IgD-negative memory B cell (primary cell): ENCODE measurements at regions not wholly inside any gene's neighbourhood (a gene's known extent, or its start where the extent isn't known, plus 50 kb on each side); places are given as distances from the start of the nearest gene placed in this dataset.

Experiments
- H3K27ac Mint-ChIP-seq, 3 donors: one replicate each; pipeline ENCODE4 v1.8.0; 2020 to 2022; ENCODE audit warnings: mild to moderate bottlenecking in 3 of 3, mixed read lengths in 3 of 3, moderate library complexity in 1 of 3
- H3K27me3 Mint-ChIP-seq: one replicate; pipeline ENCODE4 v1.8.0; 2021; ENCODE audit warnings: mixed read lengths
- H3K36me3 Mint-ChIP-seq: one replicate; pipeline ENCODE4 v1.8.0; 2020; ENCODE audit warnings: mild to moderate bottlenecking, mixed read lengths
- H3K4me1 Mint-ChIP-seq, 3 donors: one replicate each; pipeline ENCODE4 v1.8.0; 2020 to 2022; ENCODE audit warnings: mixed read lengths in 3 of 3, mild to moderate bottlenecking in 1 of 3
- H3K4me3 Mint-ChIP-seq, 4 donors: one replicate each; pipeline ENCODE4 v1.8.0; 2020 to 2022; ENCODE audit warnings: mild to moderate bottlenecking in 4 of 4, mixed read lengths in 4 of 4, moderate library complexity in 3 of 4
- H3K9me3 Mint-ChIP-seq, 3 donors: one replicate each; pipeline ENCODE4 v1.8.0; 2020 to 2021; ENCODE audit warnings: mixed read lengths in 3 of 3, mild to moderate bottlenecking in 1 of 3

DNA sequence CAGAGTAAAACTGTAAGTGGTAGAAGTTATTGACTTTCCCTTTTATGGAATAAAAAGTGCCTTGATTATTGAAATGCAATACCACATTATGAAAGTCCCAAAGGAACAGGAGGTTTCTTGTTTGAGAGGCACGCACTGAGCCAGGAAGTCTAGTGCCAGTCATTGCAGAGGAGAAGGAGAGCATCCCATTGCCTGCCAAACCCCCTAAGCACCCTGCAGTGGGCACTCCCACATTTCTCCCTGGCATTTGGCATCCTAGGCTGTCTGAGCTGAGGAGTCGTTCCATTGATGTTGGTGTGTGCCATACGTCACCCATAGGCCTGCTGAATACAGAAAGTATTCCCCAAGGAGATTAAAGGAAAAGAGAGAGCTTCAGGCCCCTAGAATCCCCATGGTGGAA is 85.7 kb upstream of the MBNL2 start:
- Mint-ChIP-seq H3K27ac (no peak overlapping the region), H3K27me3 (peaks cover 9% of the 10 kb centered on the region), H3K4me3 (no peak overlapping the region), H3K4me1 (peaks cover 0 to under 1% (median under 1%) of the 10 kb centered on the region in 3 donors), H3K9me3 (no peaks in the 10 kb centered on the region), H3K36me3 (peaks cover 5% of the 10 kb centered on the region)

DNA sequence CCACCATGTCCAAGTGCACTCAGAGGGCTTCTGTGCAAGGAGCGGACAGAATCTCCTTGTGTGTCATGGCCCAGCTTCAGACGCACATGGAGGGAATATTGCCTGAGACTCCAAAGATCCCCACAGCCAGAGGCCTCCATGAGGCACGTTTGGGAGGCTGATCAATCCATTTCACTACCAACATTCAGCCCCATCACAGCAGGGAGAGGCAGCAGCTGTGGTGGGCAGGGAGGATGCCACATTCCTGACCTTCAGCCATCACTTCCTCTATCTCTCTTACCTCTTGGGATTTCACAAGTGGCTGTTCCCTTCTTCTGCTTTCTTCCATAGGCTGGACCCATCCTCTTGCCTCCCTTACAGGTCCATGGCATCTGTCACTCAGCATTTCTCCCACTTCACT is 82.4 kb upstream of the MBNL2 start:
- peaks cover 11% of the 10 kb centered on the region for H3K27me3 Mint-ChIP-seq
- no peak overlapping the region for H3K27ac Mint-ChIP-seq
- no peaks in the 10 kb centered on the region for H3K9me3 Mint-ChIP-seq
- H3K4me1 Mint-ChIP-seq = peaks cover 0 to 4% (median 3%) of the 10 kb centered on the region in 3 donors
- no peak overlapping the region for H3K4me3 Mint-ChIP-seq
- H3K36me3 Mint-ChIP-seq = peaks cover 5% of the 10 kb centered on the region

DNA sequence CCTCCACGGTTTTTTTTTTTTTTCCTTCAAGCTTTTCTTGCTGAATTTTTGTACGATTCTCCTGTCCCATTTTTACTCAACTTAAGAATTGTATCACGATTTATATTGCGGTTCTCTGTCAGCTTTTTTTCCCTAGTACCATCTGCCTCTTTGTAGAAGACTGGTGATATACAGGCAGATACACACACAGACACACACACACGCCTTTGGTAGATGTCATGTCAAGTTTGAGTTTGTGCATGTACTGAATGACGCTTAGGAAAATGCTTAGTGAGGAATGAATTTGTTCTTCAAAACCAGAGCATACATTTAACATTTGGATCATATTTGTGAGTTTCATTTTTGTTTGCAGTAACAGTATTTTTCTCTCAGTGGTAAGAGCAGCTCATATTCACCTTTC is 82.0 kb upstream of the MBNL2 start:
- H3K36me3 Mint-ChIP-seq = peaks cover 5% of the 10 kb centered on the region
- H3K27me3 Mint-ChIP-seq = peaks cover 11% of the 10 kb centered on the region
- no peak overlapping the region for H3K4me3 Mint-ChIP-seq
- H3K27ac Mint-ChIP-seq = no peak overlapping the region
- H3K9me3 Mint-ChIP-seq = no peaks in the 10 kb centered on the region
- peaks cover 0 to 4% (median 3%) of the 10 kb centered on the region in 3 donors for H3K4me1 Mint-ChIP-seq

DNA sequence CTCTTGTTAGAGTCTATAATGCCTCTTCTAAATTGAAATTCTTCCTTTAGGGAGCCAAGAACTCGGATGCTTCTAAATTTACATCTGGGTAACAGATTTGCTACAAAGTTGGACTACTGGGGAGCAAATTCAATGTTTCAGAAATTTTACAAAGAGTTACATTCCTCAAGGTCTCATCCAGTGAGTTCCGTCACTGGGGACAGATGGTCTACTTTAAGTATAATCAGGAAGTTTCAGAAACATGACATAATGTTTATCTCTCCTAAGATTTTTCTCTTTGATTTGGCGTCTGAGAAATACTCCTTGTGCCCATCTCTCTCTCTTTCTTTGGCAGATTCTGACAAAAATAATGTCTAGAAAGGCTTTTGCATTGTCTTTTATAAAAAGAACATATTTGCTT is 81.5 kb upstream of the MBNL2 start:
- peaks cover 11% of the 10 kb centered on the region for H3K27me3 Mint-ChIP-seq
- no peak overlapping the region for H3K27ac Mint-ChIP-seq
- H3K4me1 Mint-ChIP-seq = peaks cover 0 to 4% (median 3%) of the 10 kb centered on the region in 3 donors
- no peak overlapping the region for H3K4me3 Mint-ChIP-seq
- H3K36me3 Mint-ChIP-seq = peaks cover 5% of the 10 kb centered on the region
- no peaks in the 10 kb centered on the region for H3K9me3 Mint-ChIP-seq

DNA sequence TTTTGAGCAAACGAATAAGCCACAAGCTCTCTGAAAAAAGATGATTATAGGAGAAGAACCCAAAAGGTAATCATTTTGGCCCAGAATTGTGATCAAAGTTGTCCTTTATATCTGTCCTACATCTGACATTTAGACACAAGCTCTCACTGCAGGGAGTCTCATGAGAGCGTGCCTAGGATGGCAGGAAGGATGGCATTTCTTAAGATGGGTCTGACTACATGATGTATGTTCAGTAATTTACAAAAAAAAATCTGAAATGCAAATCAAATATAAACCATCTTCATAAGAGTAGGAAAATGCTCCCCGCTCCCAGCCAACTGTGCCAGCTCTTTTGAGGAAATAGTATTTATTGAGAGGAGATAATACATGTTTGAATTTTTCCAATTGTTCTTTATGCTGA is 81.0 kb upstream of the MBNL2 start:
- peaks cover 3% of the 10 kb centered on the region for H3K36me3 Mint-ChIP-seq
- peaks cover 11% of the 10 kb centered on the region for H3K27me3 Mint-ChIP-seq
- H3K4me3 Mint-ChIP-seq = no peak overlapping the region
- H3K27ac Mint-ChIP-seq = no peak overlapping the region
- H3K9me3 Mint-ChIP-seq = no peaks in the 10 kb centered on the region
- peaks cover 0 to 4% (median 3%) of the 10 kb centered on the region in 3 donors for H3K4me1 Mint-ChIP-seq

DNA sequence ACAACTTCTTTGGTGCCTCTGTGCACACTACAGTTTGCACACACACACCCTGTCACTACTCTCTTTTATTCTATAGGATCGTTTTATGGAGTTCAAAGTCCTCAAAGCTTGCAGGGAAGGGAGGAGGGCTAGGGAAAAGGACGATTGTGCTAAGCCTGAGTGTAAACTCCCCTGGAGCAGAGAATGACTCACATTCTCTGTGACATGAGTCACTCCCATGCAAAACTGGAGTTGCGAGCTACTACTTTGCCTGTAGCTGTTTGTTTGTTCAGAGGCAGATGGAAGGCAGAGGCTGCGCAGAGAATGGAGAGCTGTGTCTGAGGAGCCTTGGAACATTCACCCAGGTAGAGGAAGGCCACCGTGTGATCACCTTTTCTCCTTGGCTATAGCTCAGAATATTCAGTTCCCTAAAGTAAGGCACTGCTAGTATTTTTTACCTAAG is 80.5 kb upstream of the MBNL2 start:
- no peaks in the 10 kb centered on the region for H3K9me3 Mint-ChIP-seq
- H3K4me1 Mint-ChIP-seq = peaks cover 0 to 4% (median 3%) of the 10 kb centered on the region in 3 donors
- H3K4me3 Mint-ChIP-seq = no peak overlapping the region
- no peak overlapping the region for H3K27ac Mint-ChIP-seq
- peaks cover 3% of the 10 kb centered on the region for H3K36me3 Mint-ChIP-seq
- peaks cover 12% of the 10 kb centered on the region for H3K27me3 Mint-ChIP-seq

DNA sequence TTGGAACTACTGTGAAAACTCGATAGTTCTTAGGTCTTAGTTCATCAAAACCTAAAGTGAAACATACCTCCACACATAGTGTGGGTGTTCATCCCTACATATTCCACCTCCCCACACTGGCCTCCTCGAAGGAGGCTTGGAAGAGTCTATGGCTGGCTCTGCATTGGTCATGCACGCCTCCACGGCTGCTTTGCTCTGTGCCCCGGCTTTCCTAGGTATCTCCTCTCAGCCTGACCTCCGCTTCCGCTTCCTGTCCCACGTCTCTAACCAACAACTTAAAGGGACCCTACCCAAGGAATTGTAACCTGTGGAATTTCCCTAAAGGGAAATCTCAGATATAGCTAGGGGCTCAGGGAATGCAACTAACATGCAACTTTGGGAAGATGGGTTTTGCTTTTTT is 79.7 kb upstream of the MBNL2 start:
- Mint-ChIP-seq H3K36me3 (peaks cover 3% of the 10 kb centered on the region), H3K27me3 (peaks cover 13% of the 10 kb centered on the region), H3K9me3 (no peaks in the 10 kb centered on the region), H3K4me1 (peaks cover 0 to 4% (median 3%) of the 10 kb centered on the region in 3 donors), H3K4me3 (peak overlapping the region in 1 of 4 donors; percentile 3), H3K27ac (no peak overlapping the region)

DNA sequence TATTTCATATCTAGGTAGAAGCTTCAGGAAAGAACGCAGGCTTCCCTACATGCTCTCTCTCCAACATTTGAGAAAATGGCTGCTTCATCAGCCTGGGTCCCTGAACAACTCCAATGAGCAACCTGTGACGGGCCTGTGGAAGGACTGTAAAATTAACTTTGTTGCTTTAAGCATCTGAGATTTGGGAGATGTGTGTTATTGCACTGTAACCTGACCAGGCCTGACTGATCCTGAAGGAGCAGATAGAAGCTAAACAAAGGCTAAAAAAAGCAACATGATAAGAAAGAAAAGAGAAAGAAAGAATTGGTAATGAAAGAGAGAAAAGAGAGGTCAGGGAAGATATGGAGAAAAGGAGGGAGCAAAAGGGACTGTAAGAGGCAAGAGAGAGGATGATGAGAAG is 77.1 kb upstream of the MBNL2 start:
- no peak overlapping the region for H3K27ac Mint-ChIP-seq
- H3K4me3 Mint-ChIP-seq = no peak overlapping the region
- H3K9me3 Mint-ChIP-seq = no peaks in the 10 kb centered on the region
- peaks cover under 1% of the 10 kb centered on the region for H3K36me3 Mint-ChIP-seq
- H3K27me3 Mint-ChIP-seq = peaks cover 10% of the 10 kb centered on the region
- peaks cover 0 to 4% (median 3%) of the 10 kb centered on the region in 3 donors for H3K4me1 Mint-ChIP-seq

DNA sequence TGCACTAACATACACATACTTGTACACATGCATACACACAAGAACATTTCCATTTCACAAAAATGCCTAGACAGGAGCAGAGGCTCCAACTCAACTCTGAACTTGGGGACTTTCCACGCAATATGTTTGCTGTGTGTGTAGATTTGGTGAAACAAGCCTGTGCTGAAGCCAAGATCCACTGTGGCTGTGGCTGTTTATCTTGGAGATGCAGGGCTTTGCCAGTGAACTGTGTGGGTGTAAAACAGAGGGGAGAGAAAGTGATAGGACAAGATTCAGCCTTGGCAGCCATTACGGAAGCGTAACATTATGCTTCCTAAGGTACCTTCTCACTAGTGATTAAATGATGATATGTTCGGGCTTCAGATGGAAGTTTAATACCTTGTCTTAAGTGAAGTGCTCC is 73.2 kb upstream of the MBNL2 start:
- Mint-ChIP-seq H3K27ac (no peak overlapping the region), H3K4me3 (no peak overlapping the region), H3K9me3 (no peaks in the 10 kb centered on the region), H3K4me1 (no peaks in the 10 kb centered on the region), H3K36me3 (no peaks in the 10 kb centered on the region), H3K27me3 (peaks cover 7% of the 10 kb centered on the region)

DNA sequence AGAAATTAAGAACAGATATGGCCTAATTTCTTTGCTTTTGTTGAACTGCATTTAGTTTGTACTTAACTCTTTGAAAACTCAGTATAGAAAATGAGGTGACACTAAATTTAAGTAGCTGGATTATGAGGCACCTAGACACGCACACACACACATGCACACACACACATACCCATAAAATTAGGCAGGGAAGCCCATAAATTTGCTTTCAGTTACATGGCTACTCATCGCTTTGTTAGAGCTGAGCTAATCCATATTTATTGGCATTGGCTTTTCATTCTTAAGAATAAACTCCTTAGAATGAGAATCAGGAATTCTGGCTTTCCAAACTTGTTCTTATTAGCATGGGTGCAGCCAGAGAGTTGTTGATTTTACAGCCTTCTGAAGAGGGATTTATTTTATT is 61.7 kb upstream of the MBNL2 start:
- Mint-ChIP-seq H3K9me3 (no peaks in the 10 kb centered on the region), H3K36me3 (peaks cover 3% of the 10 kb centered on the region), H3K4me3 (no peak overlapping the region), H3K27ac (no peak overlapping the region), H3K27me3 (peaks cover 4% of the 10 kb centered on the region), H3K4me1 (no peaks in the 10 kb centered on the region)

DNA sequence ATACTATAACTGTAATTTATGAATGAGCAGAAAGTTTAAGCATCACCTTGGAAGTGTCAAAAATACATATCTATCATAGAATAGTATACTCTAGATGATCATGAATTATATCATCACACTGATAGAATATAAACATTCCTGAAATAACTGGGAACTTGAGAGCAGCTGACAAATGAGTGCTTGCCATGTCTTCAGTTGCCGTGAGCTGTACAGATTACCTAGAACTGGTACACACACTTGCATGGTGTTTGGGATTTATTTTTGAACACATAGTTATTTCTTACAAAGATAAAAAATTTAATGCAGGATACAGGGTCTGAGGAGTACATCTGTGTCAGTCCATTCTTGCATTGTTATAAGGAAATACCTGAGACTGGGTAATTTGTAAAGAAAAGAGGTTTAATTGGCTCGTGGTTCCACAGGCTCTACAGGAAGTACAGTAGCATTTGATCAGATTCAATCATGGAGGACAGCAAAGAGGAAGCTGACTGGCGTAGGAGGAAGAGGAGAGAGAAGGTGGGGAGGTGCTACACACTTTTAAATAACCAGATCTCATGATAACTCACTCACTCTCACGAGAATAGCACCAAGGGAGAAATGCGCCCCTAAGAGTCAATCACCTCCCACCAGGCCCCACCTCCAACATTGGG is 60.4 kb upstream of the MBNL2 start:
- Mint-ChIP-seq H3K9me3 (no peaks in the 10 kb centered on the region), H3K36me3 (peaks cover 3% of the 10 kb centered on the region), H3K27ac (no peak overlapping the region), H3K4me1 (no peaks in the 10 kb centered on the region), H3K27me3 (peaks cover 4% of the 10 kb centered on the region), H3K4me3 (no peak overlapping the region)

DNA sequence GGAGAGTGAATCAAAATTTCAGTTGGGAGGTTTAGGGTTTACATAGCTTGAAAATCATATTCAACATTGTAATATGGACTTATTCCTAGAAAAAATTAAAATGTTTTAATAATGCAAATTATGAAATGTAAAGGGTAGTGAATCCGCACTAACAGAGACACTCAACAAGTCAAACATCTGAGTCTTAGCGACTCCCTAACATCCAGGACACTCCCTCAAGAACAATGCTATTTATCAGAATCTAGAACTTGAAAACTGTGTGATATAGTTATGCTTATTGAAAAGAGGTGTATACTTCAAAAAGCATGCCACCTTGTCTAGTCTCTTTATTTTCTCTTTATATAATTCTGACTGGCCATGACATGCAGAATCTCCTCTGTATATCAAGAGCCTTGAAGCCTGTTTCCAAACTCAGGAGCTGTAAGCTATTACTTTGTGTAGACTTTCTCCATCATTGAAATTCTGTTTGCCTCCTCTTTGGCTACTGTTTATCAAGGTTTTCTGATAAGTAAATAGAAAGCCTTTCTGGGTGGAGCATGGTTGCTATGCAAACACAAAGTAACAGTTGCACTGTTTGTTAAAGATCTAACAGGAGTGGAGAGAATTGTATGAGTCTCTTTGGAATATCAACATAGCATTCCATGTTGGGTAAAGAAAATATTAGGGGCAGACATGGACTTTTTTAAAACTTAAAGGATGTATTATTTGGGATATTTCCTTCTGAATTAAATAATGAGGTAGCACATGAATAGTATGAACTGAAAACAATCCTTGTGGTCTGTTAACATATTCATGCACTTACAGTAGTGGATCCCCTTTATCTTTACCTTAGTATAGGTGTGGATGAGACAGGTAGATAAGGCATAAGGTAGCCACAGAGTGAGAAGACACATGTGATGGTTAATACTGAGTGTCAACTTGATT is 56.4 kb upstream of the MBNL2 start:
- Mint-ChIP-seq H3K9me3 (no peaks in the 10 kb centered on the region), H3K4me3 (no peak overlapping the region), H3K36me3 (peaks cover 3% of the 10 kb centered on the region), H3K4me1 (no peaks in the 10 kb centered on the region), H3K27ac (no peak overlapping the region), H3K27me3 (peaks cover 7% of the 10 kb centered on the region)

DNA sequence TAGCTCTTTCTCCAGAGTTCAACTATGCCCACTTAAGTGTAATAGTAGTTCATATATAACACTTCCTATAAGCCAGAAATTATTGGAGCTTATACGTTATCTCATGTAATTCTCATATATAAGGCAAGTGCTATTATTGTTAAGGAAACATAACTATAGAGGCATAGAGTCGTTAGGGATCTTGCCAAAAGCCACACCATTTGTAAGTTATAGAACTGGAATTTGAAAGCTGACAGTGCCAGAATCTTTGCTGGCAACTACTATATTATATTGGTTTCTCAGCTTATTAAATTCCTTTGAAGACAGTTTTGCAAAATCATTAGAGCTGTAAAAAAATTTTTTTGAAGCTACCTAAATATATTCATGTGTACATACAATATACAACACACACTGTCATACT is 51.0 kb upstream of the MBNL2 start:
- Mint-ChIP-seq H3K4me3 (no peak overlapping the region), H3K27ac (no peak overlapping the region), H3K36me3 (no peaks in the 10 kb centered on the region), H3K9me3 (peaks cover 2 to 7% (median 3%) of the 10 kb centered on the region in 3 donors), H3K4me1 (no peaks in the 10 kb centered on the region), H3K27me3 (peaks cover 16% of the 10 kb centered on the region)
